Mucosa of descending colon (tissue), 3 donors: ENCODE measurements at regions not wholly inside any gene's neighbourhood (a gene's known extent, or its start where the extent isn't known, plus 50 kb on each side); places are given as distances from the start of the nearest gene placed in this dataset.

Source experiments
- ATAC-seq: fragments of 200-7000 bp; cut with Tn5 transposase; one replicate; pipeline ENCODE4 v1.9.1; 2020; ENCODE audit warnings: mild to moderate bottlenecking, moderate library complexity
- DNase-seq, 3 donors: peaks; one replicate each; pipeline ENCODE4 v3.0.0-alpha.2; 2020
- H3K36me3 ChIP-seq: fragments of 200-600 bp; one replicate; pipeline ENCODE4 v1.8.0; 2021; ENCODE audit warnings: low read depth, mild to moderate bottlenecking
- H3K4me1 ChIP-seq: fragments of 200-600 bp; one replicate; pipeline ENCODE4 v1.8.0; 2021; ENCODE audit warnings: low read depth, mild to moderate bottlenecking
- H3K4me3 ChIP-seq: fragments of 200-600 bp; one replicate; pipeline ENCODE4 v1.8.0; 2021; ENCODE audit warnings: mild to moderate bottlenecking
- H3K9me3 ChIP-seq: fragments of 200-600 bp; one replicate; pipeline ENCODE4 v1.8.0; 2021; ENCODE audit warnings: mild to moderate bottlenecking
- intact Hi-C, 2 donors: fragments of 100-400 bp; cut with DNase I in 1 of 2; cut with micrococcal nuclease in 1 of 2; formaldehyde crosslinking; loops; one replicate each; pipeline versions ENCODE4 v1.11.0 to v1.11.1; 2022; cut with DNase I, micrococcal nuclease
- TF ChIP-seq, protein P1 (sequence below): fragments of 200-600 bp; IDR thresholded peaks from one replicate; pipeline ENCODE4 v1.8.0; 2022; ENCODE audit warnings: antibody characterized with exemption, mild to moderate bottlenecking
- donor health status: DM: no; HTN: no; CAD: no; lungs with moderate emphysema.
- donor health status: DM: no; HTN: no; CAD: no.
- donor health status: DM: no; HTN: yes; CAD: no.

- Histone ChIP-seq H3K9me3 (no peaks in the 10 kb centered on the region), H3K36me3 (no peaks in the 10 kb centered on the region), H3K4me3 (no peak overlapping the region), H3K4me1 (no peaks in the 10 kb centered on the region)
- intact Hi-C loops, result no loop called here
- no peak for DNase-seq
- no peak for ATAC-seq
- TF ChIP-seq, protein P1, sequence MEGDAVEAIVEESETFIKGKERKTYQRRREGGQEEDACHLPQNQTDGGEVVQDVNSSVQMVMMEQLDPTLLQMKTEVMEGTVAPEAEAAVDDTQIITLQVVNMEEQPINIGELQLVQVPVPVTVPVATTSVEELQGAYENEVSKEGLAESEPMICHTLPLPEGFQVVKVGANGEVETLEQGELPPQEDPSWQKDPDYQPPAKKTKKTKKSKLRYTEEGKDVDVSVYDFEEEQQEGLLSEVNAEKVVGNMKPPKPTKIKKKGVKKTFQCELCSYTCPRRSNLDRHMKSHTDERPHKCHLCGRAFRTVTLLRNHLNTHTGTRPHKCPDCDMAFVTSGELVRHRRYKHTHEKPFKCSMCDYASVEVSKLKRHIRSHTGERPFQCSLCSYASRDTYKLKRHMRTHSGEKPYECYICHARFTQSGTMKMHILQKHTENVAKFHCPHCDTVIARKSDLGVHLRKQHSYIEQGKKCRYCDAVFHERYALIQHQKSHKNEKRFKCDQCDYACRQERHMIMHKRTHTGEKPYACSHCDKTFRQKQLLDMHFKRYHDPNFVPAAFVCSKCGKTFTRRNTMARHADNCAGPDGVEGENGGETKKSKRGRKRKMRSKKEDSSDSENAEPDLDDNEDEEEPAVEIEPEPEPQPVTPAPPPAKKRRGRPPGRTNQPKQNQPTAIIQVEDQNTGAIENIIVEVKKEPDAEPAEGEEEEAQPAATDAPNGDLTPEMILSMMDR, result no peak
Measured at GRCh38 chr7:157480371-157481050, 143.7 kb downstream of the DNAJB6 start.

DNA sequence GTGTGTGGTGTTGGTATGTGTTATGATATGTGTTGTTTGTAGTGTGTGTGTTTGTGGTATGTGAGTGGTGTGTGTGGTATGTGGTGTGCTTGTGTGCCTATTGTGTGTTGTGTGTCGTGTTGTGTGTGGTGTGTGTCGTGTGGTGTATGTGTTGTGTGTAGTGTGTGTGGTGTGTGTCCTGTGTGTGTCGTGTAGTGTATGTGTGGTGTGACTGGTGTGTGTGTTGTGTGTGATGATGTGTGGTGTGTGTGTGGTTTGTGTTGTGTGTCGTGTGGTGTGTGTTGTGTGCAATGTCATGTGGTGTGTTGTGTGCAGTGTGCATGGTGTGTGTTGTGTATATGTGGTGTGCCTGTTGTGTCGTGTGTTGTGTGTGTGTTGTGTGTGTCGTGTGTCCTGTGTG is 144.6 kb downstream of the DNAJB6 start:
- TF ChIP-seq, protein P1, result no peak
- no peak for DNase-seq

GRCh38 chr7:157482025-157482424 is 145.2 kb downstream of the DNAJB6 start:
- no peaks in the 10 kb centered on the region for H3K36me3 ChIP-seq
- DNase-seq (no peak), ATAC-seq (no peak)
- intact Hi-C loops, result no loop called here
- H3K4me1 ChIP-seq, result no peaks in the 10 kb centered on the region
- TF ChIP-seq, protein P1, result no peak
- H3K4me3 ChIP-seq, result no peak overlapping the region
- H3K9me3 ChIP-seq, result no peaks in the 10 kb centered on the region

More for the DNA sequence above, 144.6 kb downstream of the DNAJB6 start:
- ATAC-seq, result no peak
- Histone ChIP-seq H3K4me1 (no peaks in the 10 kb centered on the region), H3K36me3 (no peaks in the 10 kb centered on the region), H3K9me3 (no peaks in the 10 kb centered on the region), H3K4me3 (no peak overlapping the region)
- intact Hi-C loops, result no loop called here

- TF ChIP-seq, protein P1, result no peak
- H3K4me3 ChIP-seq, result no peak overlapping the region
- intact Hi-C loops, result no loop called here
- no peaks in the 10 kb centered on the region for H3K36me3 ChIP-seq
- H3K9me3 ChIP-seq, result no peaks in the 10 kb centered on the region
- H3K4me1 ChIP-seq, result no peaks in the 10 kb centered on the region
- DNase-seq (no peak), ATAC-seq (no peak)
Measured at GRCh38 chr7:157482517-157483087, 145.8 kb downstream of the DNAJB6 start.

DNA sequence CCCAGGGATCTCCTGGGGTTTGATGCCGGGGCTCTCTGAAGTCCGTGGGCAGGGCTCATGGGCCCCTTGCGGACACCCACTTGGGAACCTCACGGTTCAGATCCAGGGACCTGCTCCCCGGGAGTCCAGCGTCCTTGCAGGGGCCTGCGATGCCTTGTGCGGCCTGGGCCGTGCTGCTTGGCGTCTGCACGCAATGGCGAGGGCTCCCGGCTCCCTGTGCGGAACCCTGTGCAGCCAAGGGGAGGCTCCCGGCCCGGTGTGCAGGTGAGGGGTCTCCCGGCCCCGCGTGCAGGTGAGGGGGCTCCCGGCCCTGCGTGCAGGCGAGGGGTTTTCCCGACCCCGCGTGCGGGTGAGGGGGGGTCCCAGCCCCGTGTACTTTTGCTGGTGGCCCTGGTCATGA is 146.7 kb downstream of the DNAJB6 start:
- ATAC-seq (no peak), DNase-seq (no peak)
- TF ChIP-seq, protein P1, result no peak
- no peak overlapping the region for H3K4me3 ChIP-seq
- no peaks in the 10 kb centered on the region for H3K36me3 ChIP-seq
- no peaks in the 10 kb centered on the region for H3K9me3 ChIP-seq
- H3K4me1 ChIP-seq, result no peaks in the 10 kb centered on the region
- intact Hi-C loops, result no loop called here
